ENCODE measurements at regions not wholly inside any gene's neighbourhood (a gene's known extent, or its start where the extent isn't known, plus 50 kb on each side); places are given as distances from the start of the nearest gene placed in this dataset.

- no peak for DNase-seq
- ATAC-seq, result no peak
- Histone ChIP-seq H3K4me1 (peaks cover 0 to 10% (median 0%) of the 10 kb centered on the region in 12 donors), H3K4me3 (no peak overlapping the region), H3K27me3 (no peaks in the 10 kb centered on the region), H3K36me3 (no peaks in the 10 kb centered on the region), H3K9me3 (no peaks in the 10 kb centered on the region), H3K27ac (no peak overlapping the region)
- TF ChIP-seq CTCF (IDR thresholded peaks at IDR 0.05) (no peak), POLR2A (IDR thresholded peaks at IDR 0.05) (no peak)
- 68 to 86% (median 76%) methylated on average over 2 of the region's 2 CpGs for WGBS, 4 donors
- intact Hi-C loops (cut with DNase I), result no loop called here
Measured at GRCh38 chr5:93208141-93208751, 372.8 kb downstream of the NR2F1-AS1 start.

- ATAC-seq (no peak), DNase-seq (no peak)
- TF ChIP-seq CTCF (IDR thresholded peaks at IDR 0.05), result no peak
- TF ChIP-seq POLR2A (IDR thresholded peaks at IDR 0.05), result no peak
- Histone ChIP-seq H3K4me1 (peaks cover 0 to 16% (median 0%) of the 10 kb centered on the region in 12 donors), H3K27me3 (no peaks in the 10 kb centered on the region), H3K27ac (no peak overlapping the region), H3K9me3 (no peaks in the 10 kb centered on the region), H3K36me3 (no peaks in the 10 kb centered on the region), H3K4me3 (no peak overlapping the region)
- WGBS, 4 donors, result 88 to 94% (median 93%) methylated on average over 3 of the region's 3 CpGs
- intact Hi-C loops (cut with DNase I), result no loop called here
Measured at GRCh38 chr5:93206203-93206602, 374.8 kb downstream of the NR2F1-AS1 start.

- H3K27me3 ChIP-seq, result no peaks in the 10 kb centered on the region
- no peak overlapping the region for H3K4me3 ChIP-seq
- no peaks in the 10 kb centered on the region for H3K36me3 ChIP-seq
- no peak for DNase-seq
- H3K4me1 ChIP-seq, result peaks cover 0 to 9% (median 0%) of the 10 kb centered on the region in 12 donors
- peaks cover 0 to 5% (median 0%) of the 10 kb centered on the region in 12 donors for H3K9me3 ChIP-seq
- 84 to 88% (median 86%) methylated on average over 5 of the region's 5 CpGs for WGBS, 4 donors
- no peak for TF ChIP-seq CTCF (IDR thresholded peaks at IDR 0.05)
- TF ChIP-seq POLR2A (IDR thresholded peaks at IDR 0.05), result no peak
- H3K27ac ChIP-seq, result no peak overlapping the region
- no peak for ATAC-seq
- intact Hi-C loops (cut with DNase I), result no loop called here
Measured at GRCh38 chr5:93201061-93201460, 380.0 kb downstream of the NR2F1-AS1 start.

- intact Hi-C loops (cut with DNase I), result no loop called here
- Histone ChIP-seq H3K4me1 (peaks cover 0 to 3% (median 0%) of the 10 kb centered on the region in 12 donors), H3K4me3 (no peak overlapping the region), H3K9me3 (peaks cover 0 to 5% (median 0%) of the 10 kb centered on the region in 12 donors), H3K27ac (no peak overlapping the region), H3K27me3 (peaks cover 0 to 1% (median 0%) of the 10 kb centered on the region in 9 donors), H3K36me3 (no peaks in the 10 kb centered on the region)
- WGBS, 4 donors, result 68 to 79% (median 72%) methylated on average over 1 of the region's 1 CpG
- ATAC-seq, result no peak
- TF ChIP-seq CTCF (IDR thresholded peaks at IDR 0.05), result no peak
- TF ChIP-seq POLR2A (IDR thresholded peaks at IDR 0.05), result no peak
- no peak for DNase-seq
Measured at GRCh38 chr5:93196986-93197385, 384.0 kb downstream of the NR2F1-AS1 start.

Data from heart left ventricle (tissue), 16 donors.